Spinal cord (tissue), 9 donors: ENCODE measurements at regions not wholly inside any gene's neighbourhood (a gene's known extent, or its start where the extent isn't known, plus 50 kb on each side); places are given as distances from the start of the nearest gene placed in this dataset.

ENCODE experiments used
- DNase-seq, 6 donors: peaks; one replicate each; pipeline versions ENCODE4 v3.0.0 to v3.0.0-alpha.2; 2013 to 2015; ENCODE audit warnings: low spot score in 6 of 6, low read depth in 4 of 6
- H3K27ac ChIP-seq: one replicate; pipeline ENCODE4 v1.5.1; 2013; ENCODE audit warnings: low read depth, low read length, control low read depth
- H3K27me3 ChIP-seq: one replicate; pipeline ENCODE4 v1.6.1; 2013; ENCODE audit warnings: low read length; ENCODE audit not compliant: control insufficient read depth, insufficient read depth
- H3K36me3 ChIP-seq: one replicate; pipeline ENCODE4 v1.6.1; 2013; ENCODE audit warnings: low read length; ENCODE audit not compliant: control insufficient read depth, insufficient read depth
- H3K4me1 ChIP-seq: one replicate; pipeline ENCODE4 v1.6.1; 2013; ENCODE audit warnings: low read length; ENCODE audit not compliant: control insufficient read depth, insufficient read depth
- H3K4me3 ChIP-seq: one replicate; pipeline ENCODE4 v1.5.1; 2013; ENCODE audit warnings: low read depth, low read length, control low read depth
- H3K9me3 ChIP-seq: one replicate; pipeline ENCODE4 v1.6.1; 2013; ENCODE audit warnings: low read length; ENCODE audit not compliant: control insufficient read depth, insufficient read depth
- WGBS: methylation state at CpG from one replicate; pipeline ENCODE4 v1.1.5; 2013; ENCODE audit warnings: missing lambda C conversion rate; ENCODE audit not compliant: insufficient coverage; 5-methylcytosine and 5-hydroxymethylcytosine counted together
- donor health status: healthy.

- H3K4me3 ChIP-seq: no peak overlapping the region
- H3K27ac ChIP-seq: no peak overlapping the region
- peaks cover 3% of the 10 kb centered on the region for H3K9me3 ChIP-seq
- no peak for DNase-seq
- H3K36me3 ChIP-seq: no peaks in the 10 kb centered on the region
- no peaks in the 10 kb centered on the region for H3K27me3 ChIP-seq
- no CpG with 5 or more reads among the region's 2 CpGs for WGBS
- H3K4me1 ChIP-seq: no peaks in the 10 kb centered on the region
Observed at GRCh38 chr1:213561870-213562269, 425.9 kb upstream of the PROX1 start.

GRCh38 chr1:213564215-213564659 lies 423.5 kb upstream of the PROX1 start:
- Histone ChIP-seq H3K27me3 (no peaks in the 10 kb centered on the region), H3K4me3 (no peak overlapping the region), H3K27ac (no peak overlapping the region), H3K4me1 (peaks cover 4% of the 10 kb centered on the region), H3K36me3 (no peaks in the 10 kb centered on the region), H3K9me3 (peaks cover 3% of the 10 kb centered on the region)
- no peak for DNase-seq

GRCh38 chr1:213568929-213569815 lies 418.6 kb upstream of the PROX1 start:
- WGBS: no CpG with 5 or more reads among the region's 4 CpGs
- peak in 1 of 6 donors; percentile 62 for DNase-seq
- no peak overlapping the region for H3K27ac ChIP-seq

GRCh38 chr1:213569816-213570150 lies 418.0 kb upstream of the PROX1 start:
- DNase-seq: no peak
- no peaks in the 10 kb centered on the region for H3K27me3 ChIP-seq
- peaks cover 4% of the 10 kb centered on the region for H3K4me1 ChIP-seq
- WGBS: 100% methylated on average over 1 of the region's 4 CpGs
- H3K9me3 ChIP-seq: no peaks in the 10 kb centered on the region
- H3K4me3 ChIP-seq: no peak overlapping the region
- no peak overlapping the region for H3K27ac ChIP-seq
- H3K36me3 ChIP-seq: no peaks in the 10 kb centered on the region

More at GRCh38 chr1:213568929-213569815, 418.6 kb upstream of the PROX1 start:
- Histone ChIP-seq H3K4me1 (peaks cover 4% of the 10 kb centered on the region), H3K27me3 (no peaks in the 10 kb centered on the region), H3K36me3 (no peaks in the 10 kb centered on the region), H3K9me3 (peaks cover 2% of the 10 kb centered on the region), H3K4me3 (no peak overlapping the region)

- 0% methylated on average over 1 of the region's 2 CpGs for WGBS
Observed at GRCh38 chr1:213570487-213570886, 417.3 kb upstream of the PROX1 start.

GRCh38 chr1:213571419-213571818 lies 416.4 kb upstream of the PROX1 start:
- Histone ChIP-seq H3K9me3 (no peaks in the 10 kb centered on the region), H3K4me3 (no peak overlapping the region), H3K36me3 (no peaks in the 10 kb centered on the region), H3K27ac (no peak overlapping the region), H3K4me1 (peaks cover 4% of the 10 kb centered on the region), H3K27me3 (no peaks in the 10 kb centered on the region)
- WGBS: 100% methylated on average over 3 of the region's 3 CpGs
- DNase-seq: no peak

More at GRCh38 chr1:213570487-213570886, 417.3 kb upstream of the PROX1 start:
- Histone ChIP-seq H3K4me1 (peaks cover 4% of the 10 kb centered on the region), H3K27me3 (no peaks in the 10 kb centered on the region), H3K4me3 (no peak overlapping the region), H3K36me3 (no peaks in the 10 kb centered on the region), H3K27ac (no peak overlapping the region), H3K9me3 (no peaks in the 10 kb centered on the region)
- no peak for DNase-seq

GRCh38 chr1:213571843-213572242 lies 415.9 kb upstream of the PROX1 start:
- no peaks in the 10 kb centered on the region for H3K27me3 ChIP-seq
- 93% methylated on average over 8 of the region's 8 CpGs for WGBS
- no peak for DNase-seq
- no peak overlapping the region for H3K4me3 ChIP-seq
- peaks cover 4% of the 10 kb centered on the region for H3K4me1 ChIP-seq
- no peaks in the 10 kb centered on the region for H3K9me3 ChIP-seq
- H3K36me3 ChIP-seq: no peaks in the 10 kb centered on the region
- no peak overlapping the region for H3K27ac ChIP-seq

GRCh38 chr1:213572912-213573647 lies 414.7 kb upstream of the PROX1 start:
- no peaks in the 10 kb centered on the region for H3K9me3 ChIP-seq
- peaks cover 4% of the 10 kb centered on the region for H3K4me1 ChIP-seq
- peak in 5 of 6 donors; percentile 12 to 78 (median 17) for DNase-seq
- no peaks in the 10 kb centered on the region for H3K36me3 ChIP-seq
- no peak overlapping the region for H3K27ac ChIP-seq
- H3K4me3 ChIP-seq: no peak overlapping the region
- 67% methylated on average over 1 of the region's 3 CpGs for WGBS
- no peaks in the 10 kb centered on the region for H3K27me3 ChIP-seq

- H3K9me3 ChIP-seq: no peaks in the 10 kb centered on the region
Observed at GRCh38 chr1:213573648-213574009, 414.1 kb upstream of the PROX1 start.

More at GRCh38 chr1:213573648-213574009, 414.1 kb upstream of the PROX1 start:
- WGBS: 33% methylated on average over 1 of the region's 2 CpGs
- no peaks in the 10 kb centered on the region for H3K27me3 ChIP-seq
- H3K4me1 ChIP-seq: peaks cover 4% of the 10 kb centered on the region
- H3K27ac ChIP-seq: no peak overlapping the region
- H3K36me3 ChIP-seq: no peaks in the 10 kb centered on the region
- no peak for DNase-seq
- H3K4me3 ChIP-seq: no peak overlapping the region
